RWPE1 (cell line): ENCODE measurements at regions not wholly inside any gene's neighbourhood (a gene's known extent, or its start where the extent isn't known, plus 50 kb on each side); places are given as distances from the start of the nearest gene placed in this dataset.
"Not testable (repeated sequence)": the region's sequence is repeated elsewhere in the genome, so short reads cannot be mapped to it uniquely, and the experiment has no call there.

Experiments
- CTCF ChIA-PET: fragments of 350-600 bp; sonication (Branson Sonifier 250); formaldehyde crosslinking; extraction: SDS; loops from one replicate; lab custom pipeline; 2021; lab: Yijun Ruan, JAX
- POLR2A ChIA-PET: fragments of 400-600 bp; formaldehyde crosslinking; extraction: SDS; loops from one replicate; lab custom pipeline; 2020; ENCODE audit warnings: antibody characterized with exemption; ENCODE audit not compliant: low non-redundant PET; lab: Yijun Ruan, JAX
- DNase-seq: peaks from one replicate; pipeline ENCODE4 v3.0.0; 2012; ENCODE audit warnings: low spot score
- H3K27ac ChIP-seq: fragments of 450-650 bp; 2 replicates; pipeline ENCODE4 v1.5.1; 2017
- TF ChIP-seq, protein P1 (sequence below): fragments of 450-650 bp; conservative IDR thresholded peaks from 2 replicates; pipeline ENCODE4 v1.5.1; 2017; ENCODE audit warnings: low read depth, mild to moderate bottlenecking

DNA sequence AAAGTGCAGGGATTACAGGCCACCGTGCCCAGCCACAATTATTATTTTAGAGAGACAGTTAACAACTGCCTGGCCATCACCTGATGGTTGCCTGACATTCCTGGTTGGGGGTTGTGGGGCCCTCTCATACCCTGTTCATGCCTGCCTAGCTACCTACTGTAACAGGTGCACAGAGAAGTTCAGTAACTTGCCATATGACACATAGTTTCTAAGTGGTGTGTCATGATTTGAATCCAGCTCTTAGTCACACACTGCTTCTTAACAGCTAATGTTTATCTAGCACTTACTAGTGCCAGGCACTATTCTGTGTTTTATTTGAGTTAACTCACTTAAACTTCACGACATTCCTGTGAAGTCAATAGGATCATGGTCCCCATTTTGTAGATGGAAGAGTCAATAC lies 122.7 kb upstream of the JADE1 start:
- CTCF ChIA-PET, result no interaction called here
- TF ChIP-seq, protein P1, sequence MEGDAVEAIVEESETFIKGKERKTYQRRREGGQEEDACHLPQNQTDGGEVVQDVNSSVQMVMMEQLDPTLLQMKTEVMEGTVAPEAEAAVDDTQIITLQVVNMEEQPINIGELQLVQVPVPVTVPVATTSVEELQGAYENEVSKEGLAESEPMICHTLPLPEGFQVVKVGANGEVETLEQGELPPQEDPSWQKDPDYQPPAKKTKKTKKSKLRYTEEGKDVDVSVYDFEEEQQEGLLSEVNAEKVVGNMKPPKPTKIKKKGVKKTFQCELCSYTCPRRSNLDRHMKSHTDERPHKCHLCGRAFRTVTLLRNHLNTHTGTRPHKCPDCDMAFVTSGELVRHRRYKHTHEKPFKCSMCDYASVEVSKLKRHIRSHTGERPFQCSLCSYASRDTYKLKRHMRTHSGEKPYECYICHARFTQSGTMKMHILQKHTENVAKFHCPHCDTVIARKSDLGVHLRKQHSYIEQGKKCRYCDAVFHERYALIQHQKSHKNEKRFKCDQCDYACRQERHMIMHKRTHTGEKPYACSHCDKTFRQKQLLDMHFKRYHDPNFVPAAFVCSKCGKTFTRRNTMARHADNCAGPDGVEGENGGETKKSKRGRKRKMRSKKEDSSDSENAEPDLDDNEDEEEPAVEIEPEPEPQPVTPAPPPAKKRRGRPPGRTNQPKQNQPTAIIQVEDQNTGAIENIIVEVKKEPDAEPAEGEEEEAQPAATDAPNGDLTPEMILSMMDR, result no peak
- no peak for DNase-seq
- POLR2A ChIA-PET, result no interaction called here
- H3K27ac ChIP-seq, result no peak overlapping the region

DNA sequence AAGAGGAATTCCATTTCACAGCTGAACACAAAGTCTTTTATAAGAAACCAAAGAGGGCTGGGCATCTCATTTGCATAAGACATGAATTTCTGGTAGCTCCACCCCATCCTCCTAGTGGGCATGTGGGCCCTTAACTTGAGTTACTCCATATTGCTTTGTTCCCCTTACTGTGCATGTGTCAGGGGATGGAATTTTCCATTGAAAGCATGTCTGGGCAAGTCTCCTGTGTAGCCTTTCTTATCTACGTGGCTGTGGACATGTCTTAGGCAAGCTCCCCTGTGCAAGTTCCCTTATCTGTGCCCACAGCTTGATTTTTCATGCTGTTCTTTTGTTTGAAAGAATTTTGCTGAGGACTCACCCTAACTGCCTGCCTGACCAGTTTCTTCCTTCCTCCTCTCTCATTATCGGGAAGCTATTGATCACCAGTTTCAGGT lies 123.5 kb upstream of the JADE1 start:
- ChIA-PET POLR2A (no interaction called here), CTCF (no interaction called here)
- H3K27ac ChIP-seq, result peak overlapping the region; percentile 40
- DNase-seq, result no peak
- TF ChIP-seq, protein P1, result no peak

DNA sequence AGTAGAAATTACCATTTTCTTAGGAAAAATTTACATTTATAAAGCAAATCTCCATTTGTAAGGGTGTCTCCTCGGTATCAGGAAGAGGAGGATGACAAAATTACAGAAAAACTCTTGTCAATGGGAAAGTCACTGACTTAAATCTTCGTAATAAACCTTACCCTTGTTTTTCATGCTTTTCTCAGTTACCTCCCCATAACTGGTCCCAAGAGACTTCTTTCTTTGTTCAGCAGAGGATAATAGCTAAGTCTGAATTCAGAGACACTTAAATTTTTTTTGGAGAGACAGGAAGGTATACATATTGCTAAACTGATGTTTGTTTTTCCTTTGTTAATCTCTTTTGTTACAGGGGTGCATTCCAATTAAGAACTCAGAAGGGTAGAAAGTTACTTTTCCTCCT lies 125.5 kb upstream of the JADE1 start:
- CTCF ChIA-PET, result interaction anchor here (0.6 kb wide), 1 partner anchor 17 kb away, joined by 3 read pairs; no protein-coding TSS in a partner anchor
- DNase-seq, result no peak
- TF ChIP-seq, protein P1, result no peak
- POLR2A ChIA-PET, result no interaction called here
- H3K27ac ChIP-seq, result no peak overlapping the region

DNA sequence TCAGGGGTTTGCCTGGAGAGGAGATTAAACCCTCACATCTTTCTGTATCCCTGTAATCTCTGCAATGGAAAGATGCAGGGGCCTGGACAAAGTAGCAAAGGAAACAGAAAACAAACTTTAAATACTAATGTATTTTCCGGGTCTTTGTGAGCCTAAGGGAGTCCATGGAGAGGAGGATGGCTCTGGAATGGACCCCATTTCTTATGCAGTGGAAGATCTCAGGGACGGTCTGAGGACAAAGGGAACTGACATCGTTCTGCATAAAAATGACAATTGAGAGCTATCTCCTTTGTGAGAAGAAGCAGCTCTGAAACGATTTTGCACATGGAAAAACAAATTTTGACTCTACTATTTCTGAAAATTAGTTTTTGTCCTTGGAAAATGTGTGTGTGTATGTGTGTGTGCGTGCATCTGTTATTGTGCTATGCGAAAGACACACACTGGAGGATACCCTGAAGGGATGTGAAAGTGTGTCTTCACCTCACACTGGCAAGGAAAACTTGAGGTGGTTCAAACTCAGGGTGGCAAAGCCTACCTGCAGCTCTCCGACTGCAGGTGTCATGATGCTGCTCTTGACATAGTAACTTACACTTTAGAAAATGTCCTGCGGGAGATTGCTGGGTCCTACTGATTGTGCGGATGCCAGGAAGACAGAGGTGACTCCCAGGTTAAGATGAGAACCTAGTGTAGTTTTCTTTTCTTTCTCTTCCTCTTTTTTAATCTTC lies 126.4 kb upstream of the JADE1 start:
- POLR2A ChIA-PET, result no interaction called here
- TF ChIP-seq, protein P1, result no peak
- CTCF ChIA-PET, result no interaction called here
- no peak overlapping the region for H3K27ac ChIP-seq
- DNase-seq, result no peak

DNA sequence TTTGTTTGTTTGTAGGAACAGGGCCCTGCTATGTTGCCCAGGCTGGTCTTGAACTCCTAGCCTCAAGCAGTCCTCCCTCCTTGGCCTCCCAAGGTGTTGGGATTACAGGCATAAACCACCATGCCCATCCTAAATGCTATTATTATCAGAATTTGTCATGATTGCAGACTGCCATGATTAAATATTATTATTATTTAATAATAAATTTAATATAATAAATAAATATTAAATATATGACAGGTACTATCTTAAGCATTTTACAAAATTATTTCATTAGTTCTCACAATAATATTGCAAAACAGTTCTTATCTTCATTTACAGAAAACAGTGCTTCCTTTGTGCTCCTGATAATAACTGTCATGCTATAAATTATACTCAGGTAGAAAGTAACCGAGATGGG lies 133.4 kb upstream of the JADE1 start:
- no peak overlapping the region for H3K27ac ChIP-seq
- no peak for DNase-seq
- TF ChIP-seq, protein P1, result no peak
- CTCF ChIA-PET, result no interaction called here
- POLR2A ChIA-PET, result no interaction called here

DNA sequence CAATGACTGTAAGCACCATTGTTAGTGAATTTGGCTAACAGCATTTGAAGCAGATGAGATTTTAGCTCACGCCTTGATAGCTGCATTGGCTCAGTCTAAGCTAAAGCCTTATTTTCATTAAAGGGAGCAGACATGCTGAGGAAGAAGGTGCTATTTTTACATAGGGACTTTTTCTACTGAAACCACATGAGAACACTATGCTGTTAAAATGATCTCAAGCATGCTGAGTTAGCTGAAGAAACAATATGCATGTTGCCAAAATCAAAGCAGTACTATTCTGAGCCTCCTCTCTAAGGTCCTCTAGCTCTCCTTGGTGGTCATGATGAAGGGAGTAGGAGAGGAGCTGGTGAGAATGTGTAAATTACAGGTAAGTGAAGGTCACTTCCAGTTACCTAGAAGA lies 134.4 kb upstream of the JADE1 start:
- TF ChIP-seq, protein P1, result no peak
- CTCF ChIA-PET, result interaction anchor here (0.6 kb wide), 1 partner anchor 19 kb away, joined by 3 read pairs; no protein-coding TSS in a partner anchor
- POLR2A ChIA-PET, result no interaction called here
- H3K27ac ChIP-seq, result no peak overlapping the region
- no peak for DNase-seq

DNA sequence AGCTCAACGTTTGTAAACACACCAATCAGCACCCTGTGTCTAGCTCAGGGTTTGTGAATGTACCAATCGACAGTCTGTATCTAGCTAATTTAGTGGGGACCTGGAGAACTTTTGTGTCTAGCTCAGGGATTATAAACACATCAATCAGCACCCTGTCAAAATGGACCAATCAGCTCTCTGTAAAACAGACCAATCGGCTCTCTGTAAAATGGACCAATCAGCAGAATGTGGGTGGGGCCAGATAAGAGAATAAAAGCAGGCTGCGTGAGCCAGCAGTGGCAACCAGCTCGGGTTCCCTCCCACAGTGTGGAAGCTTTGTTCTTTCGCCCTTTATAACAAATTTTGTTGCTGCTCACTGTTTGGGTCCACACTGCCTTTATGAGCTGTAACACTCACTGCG lies 136.3 kb upstream of the JADE1 start:
- DNase-seq, POLR2A ChIA-PET, CTCF ChIA-PET, H3K27ac ChIP-seq: not testable (repeated sequence)

DNA sequence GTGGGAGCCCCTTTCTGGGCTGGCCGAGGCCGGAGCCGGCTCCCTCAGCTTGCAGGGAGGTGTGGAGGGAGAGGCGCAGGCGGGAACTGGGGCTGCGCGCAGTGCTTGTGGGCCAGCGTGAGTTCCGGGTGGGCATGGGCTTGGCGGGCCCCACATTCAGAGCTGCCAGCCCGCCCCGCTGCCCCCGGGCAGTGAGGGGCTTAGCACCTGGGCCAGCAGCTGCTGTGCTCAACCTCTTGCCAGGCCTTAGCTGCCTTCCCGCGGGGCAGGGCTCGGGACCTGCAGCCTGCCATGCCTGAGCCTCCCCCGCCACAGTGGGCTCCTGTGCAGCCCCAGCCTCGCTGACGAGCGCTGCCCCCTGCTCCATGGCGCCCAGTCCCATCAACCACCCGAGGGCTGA lies 136.9 kb upstream of the JADE1 start:
- H3K27ac ChIP-seq, CTCF ChIA-PET, DNase-seq, POLR2A ChIA-PET: not testable (repeated sequence)
